GM19397 (cell line): ENCODE measurements at regions not wholly inside any gene's neighbourhood (a gene's known extent, or its start where the extent isn't known, plus 50 kb on each side); places are given as distances from the start of the nearest gene placed in this dataset.

Experiments
- ATAC-seq: cut with Tn5 transposase; IDR thresholded peaks from one replicate; pipeline ENCODE4 v1.9.1; 2021; ENCODE audit warnings: mild to moderate bottlenecking, moderate library complexity; ENCODE audit not compliant: unreplicated experiment

GRCh38 chr2:128894896-128895295 lies 576.2 kb upstream of the HS6ST1 start:
- ATAC-seq: no peak

- no peak for ATAC-seq
Observed at GRCh38 chr2:128901572-128902391, 583.1 kb upstream of the HS6ST1 start.

- no peak for ATAC-seq
Observed at GRCh38 chr2:128903637-128904036, 585.0 kb upstream of the HS6ST1 start.

DNA sequence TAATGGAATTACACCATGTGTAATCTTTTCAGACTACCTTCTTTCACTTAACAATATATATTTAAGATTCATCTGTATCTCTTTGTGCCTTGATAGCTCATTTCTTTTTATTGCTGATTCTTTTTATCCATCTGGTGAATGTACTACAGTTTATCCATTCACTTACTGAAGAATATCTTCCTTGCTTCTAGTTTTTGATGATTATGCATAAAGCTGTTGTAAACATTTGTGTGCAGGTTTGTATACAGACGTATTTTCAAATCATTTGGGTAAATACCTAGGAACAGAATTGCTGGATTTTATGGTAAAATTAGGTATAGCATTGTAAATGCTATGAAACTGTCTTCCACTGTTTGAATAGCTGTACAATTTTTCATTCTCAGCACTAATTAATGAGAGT lies 592.6 kb upstream of the HS6ST1 start:
- no peak for ATAC-seq

DNA sequence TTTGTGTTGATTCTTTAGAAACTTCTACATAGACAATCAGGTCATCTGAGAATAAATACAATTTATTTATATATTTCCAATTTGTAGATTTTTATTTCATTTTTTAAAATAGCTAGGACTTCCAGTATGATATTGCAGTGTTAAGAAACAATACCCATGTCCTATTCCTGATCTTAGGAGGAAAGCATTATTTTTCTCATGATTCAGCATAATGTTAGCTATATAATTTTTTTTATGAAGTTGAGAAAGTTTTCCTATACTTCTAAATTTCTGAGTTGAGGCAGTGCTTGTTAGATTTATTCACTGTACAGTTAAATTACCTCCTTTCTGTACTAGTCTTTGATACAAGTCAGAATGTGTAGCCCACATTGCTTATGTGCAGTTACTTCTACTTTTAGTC lies 595.7 kb upstream of the HS6ST1 start:
- no peak for ATAC-seq

DNA sequence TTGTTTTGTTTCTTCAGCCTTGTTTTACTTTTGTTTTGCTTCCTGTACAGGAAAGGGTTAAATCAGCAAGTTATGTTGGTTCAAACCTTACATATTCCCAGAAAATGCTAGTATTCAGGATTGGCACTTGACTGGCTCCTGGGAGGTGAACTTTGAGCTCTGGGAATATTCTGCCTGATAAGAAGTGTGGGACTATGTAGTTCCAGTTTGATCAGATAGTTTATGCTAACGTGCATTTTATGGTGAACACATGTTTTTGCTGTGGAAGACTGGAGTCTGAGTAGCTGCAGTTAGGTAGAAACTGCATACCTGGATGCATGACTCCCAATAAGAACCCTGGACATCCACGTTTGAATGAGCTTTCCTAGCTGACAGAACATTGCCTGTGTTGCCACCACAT lies 603.1 kb upstream of the HS6ST1 start:
- no peak for ATAC-seq

GRCh38 chr2:128922154-128922553 lies 603.5 kb upstream of the HS6ST1 start:
- no peak for ATAC-seq

- no peak for ATAC-seq
Observed at GRCh38 chr2:128925631-128926030, 607.0 kb upstream of the HS6ST1 start.

GRCh38 chr2:128930101-128930500 lies 611.4 kb upstream of the HS6ST1 start:
- ATAC-seq: no peak

GRCh38 chr2:128940378-128940777 lies 621.7 kb upstream of the HS6ST1 start:
- ATAC-seq: no peak

- no peak for ATAC-seq
Observed at GRCh38 chr2:128941751-128942150, 623.1 kb upstream of the HS6ST1 start.

GRCh38 chr2:128949360-128949759 lies 630.7 kb upstream of the HS6ST1 start:
- no peak for ATAC-seq

DNA sequence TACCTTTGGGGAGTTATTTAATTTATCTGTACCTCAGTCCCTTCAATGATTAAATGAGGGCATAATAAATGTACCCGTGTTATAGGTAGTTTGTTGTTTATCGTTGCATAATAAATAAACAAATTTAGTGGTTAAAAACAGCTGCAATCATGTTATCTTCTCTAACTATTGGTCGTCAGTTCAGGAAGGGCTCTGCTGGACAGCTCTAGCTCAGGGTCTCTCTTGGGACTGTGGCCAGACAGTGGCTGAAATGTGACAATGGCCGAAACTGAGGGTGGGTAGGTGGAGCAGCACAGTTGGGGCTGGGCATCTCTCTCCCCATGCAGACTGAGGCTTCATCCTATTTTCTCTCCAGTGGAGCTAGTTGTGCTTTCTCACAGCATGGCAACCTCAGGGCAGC lies 632.1 kb upstream of the HS6ST1 start:
- ATAC-seq: no peak

DNA sequence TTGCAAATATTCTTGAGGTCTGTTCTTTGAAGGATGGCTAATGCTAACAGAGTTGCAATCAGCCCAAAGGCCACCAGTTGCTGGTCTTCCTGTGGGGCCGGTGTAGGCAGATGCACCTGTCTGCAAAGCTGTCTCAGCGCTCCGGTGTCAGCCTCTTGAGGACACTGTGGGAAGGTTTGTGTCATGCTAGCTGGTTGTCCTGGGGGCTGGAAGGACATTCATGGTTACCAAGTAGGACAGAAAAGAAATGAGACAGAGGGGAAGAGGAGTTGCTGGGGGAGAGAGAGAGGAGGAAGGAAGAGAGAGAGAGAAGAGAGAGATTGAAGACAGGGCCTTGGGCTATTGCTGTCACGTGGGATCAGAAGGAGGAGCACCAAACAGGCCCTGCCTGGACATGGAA lies 639.6 kb upstream of the HS6ST1 start:
- ATAC-seq: no peak

DNA sequence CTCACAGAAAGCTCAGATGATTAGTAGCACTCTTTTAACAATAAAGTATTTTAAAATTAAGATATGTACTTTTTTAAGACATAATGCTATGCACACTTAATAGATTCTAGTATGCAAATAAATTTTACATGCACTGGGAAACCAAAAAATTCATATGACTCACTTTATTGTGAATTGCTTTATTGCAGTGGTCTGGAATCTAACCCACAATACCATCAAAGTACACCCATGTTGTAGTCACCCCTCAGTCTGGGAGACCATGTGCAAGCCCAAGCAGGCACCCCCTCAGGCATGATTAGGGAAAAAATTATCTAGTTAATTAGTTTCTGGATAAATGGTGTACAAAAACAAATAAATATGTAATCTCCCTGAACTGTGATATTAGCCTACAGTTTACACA lies 649.0 kb upstream of the HS6ST1 start:
- no peak for ATAC-seq

GRCh38 chr2:128969374-128969773 lies 650.7 kb upstream of the HS6ST1 start:
- ATAC-seq: no peak

- ATAC-seq: no peak
Observed at GRCh38 chr2:128970332-128971116, 651.9 kb upstream of the HS6ST1 start.

- ATAC-seq: no peak
Observed at GRCh38 chr2:128973566-128973965, 654.9 kb upstream of the HS6ST1 start.

DNA sequence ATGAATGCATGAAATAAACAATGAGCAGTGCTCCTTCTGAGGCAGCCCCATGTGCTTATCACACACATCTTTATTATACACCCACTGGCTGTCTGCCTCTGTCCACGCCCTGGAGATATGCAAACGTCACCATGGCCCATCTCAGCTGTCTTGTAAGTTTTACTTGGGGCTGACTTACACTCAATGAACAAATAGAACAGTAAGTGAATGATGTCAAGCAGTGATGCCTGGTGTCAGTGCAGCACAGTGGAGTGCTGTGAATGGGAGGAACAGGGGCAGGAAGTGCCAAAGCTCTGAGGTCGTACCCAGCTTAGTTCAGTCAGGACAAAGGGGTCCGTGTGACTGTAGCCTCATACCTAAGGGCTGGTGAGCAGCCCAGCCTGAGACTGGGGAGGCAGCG lies 659.5 kb upstream of the HS6ST1 start:
- ATAC-seq: no peak

DNA sequence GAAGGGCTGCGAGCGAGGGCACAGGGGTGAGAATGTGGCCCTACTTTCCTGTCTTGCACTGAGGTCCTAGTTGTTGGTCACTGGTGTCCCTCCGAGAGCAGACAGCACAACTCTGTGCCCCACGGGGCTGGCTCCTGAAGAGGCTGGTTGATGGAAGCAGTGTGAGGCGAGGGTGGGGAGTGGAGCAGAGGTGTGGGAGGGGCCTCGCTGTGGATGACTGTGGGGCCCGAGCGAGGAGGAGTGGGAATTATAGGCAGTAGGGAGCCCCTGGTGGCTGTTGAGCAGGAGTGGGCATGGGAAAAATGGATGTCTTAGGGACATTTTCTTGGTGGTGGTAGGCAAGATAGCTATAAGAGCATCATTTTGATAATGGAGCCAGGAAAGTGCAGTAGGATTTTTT lies 660.5 kb upstream of the HS6ST1 start:
- no peak for ATAC-seq

DNA sequence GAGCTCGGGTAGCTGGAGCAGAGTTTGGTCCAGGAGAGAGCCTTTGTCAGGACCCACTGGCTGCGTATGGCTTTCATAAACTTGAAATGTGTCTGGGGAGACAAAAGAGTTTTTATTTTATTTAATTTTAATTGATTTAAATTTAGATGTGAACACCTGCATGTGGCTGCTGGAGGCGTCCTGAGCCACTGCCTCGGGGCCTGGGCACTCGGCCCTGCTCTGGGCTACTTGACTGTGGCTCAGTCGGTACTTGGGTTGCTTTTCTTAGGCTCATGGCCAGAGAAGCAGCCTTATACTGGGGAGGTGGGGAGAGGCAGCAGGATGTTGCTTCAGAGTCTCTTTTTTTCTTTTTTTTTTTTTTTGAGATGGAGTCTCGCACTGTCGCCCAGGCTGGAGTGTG lies 661.8 kb upstream of the HS6ST1 start:
- ATAC-seq: no peak

- no peak for ATAC-seq
Observed at GRCh38 chr2:128981353-128981752, 662.7 kb upstream of the HS6ST1 start.
